ENCODE measurements at regions not wholly inside any gene's neighbourhood (a gene's known extent, or its start where the extent isn't known, plus 50 kb on each side); places are given as distances from the start of the nearest gene placed in this dataset.

- TF ChIP-seq CTCF (conservative IDR thresholded peaks at IDR 0.05) (no peak), EZH2 (IDR thresholded peaks at IDR 0.05; ENCODE audit: low read depth) (no peak)
Measured at GRCh38 chr5:38051711-38052511, 206.4 kb upstream of the EGFLAM start.

Measured in PC-9 (cell line).